Mesenchymal stem cell (in vitro differentiated cells and primary cell): ENCODE measurements at regions not wholly inside any gene's neighbourhood (a gene's known extent, or its start where the extent isn't known, plus 50 kb on each side); places are given as distances from the start of the nearest gene placed in this dataset.

Source experiments
- DNase-seq: peaks from one replicate; pipeline ENCODE4 v3.0.0-alpha.2; 2013
- H2AFZ ChIP-seq: one replicate; pipeline ENCODE4 v1.6.1; 2013; ENCODE audit warnings: low read depth, mild to moderate bottlenecking, control low read depth, inconsistent platforms, low read length, moderate library complexity
- H2AK5ac ChIP-seq: 2 replicates; pipeline ENCODE4 v1.6.1; 2013; ENCODE audit warnings: low read length, moderate library complexity, mild to moderate bottlenecking, inconsistent platforms; ENCODE audit not compliant: severe bottlenecking
- H2BK120ac ChIP-seq: one replicate; pipeline ENCODE4 v1.6.1; 2013; ENCODE audit warnings: low read depth, mild to moderate bottlenecking, inconsistent platforms, low read length, moderate library complexity
- H2BK12ac ChIP-seq, 2 experiments: one replicate each; pipeline ENCODE4 v1.6.1; 2013; ENCODE audit warnings: inconsistent platforms in 2 of 2, low read length in 2 of 2, mild to moderate bottlenecking in 2 of 2, moderate library complexity in 2 of 2, control low read depth in 1 of 2
- H2BK15ac ChIP-seq: one replicate; pipeline ENCODE4 v1.6.1; 2013; ENCODE audit warnings: mild to moderate bottlenecking, low read depth, inconsistent platforms; ENCODE audit not compliant: poor library complexity, severe bottlenecking
- H2BK5ac ChIP-seq: 2 replicates; pipeline ENCODE4 v1.6.1; 2013; ENCODE audit warnings: low read depth, mild to moderate bottlenecking, low read length, control low read depth, inconsistent platforms; ENCODE audit not compliant: poor library complexity, severe bottlenecking
- H3K14ac ChIP-seq, 2 experiments: one replicate each; pipeline ENCODE4 v1.6.1; 2013; ENCODE audit warnings: inconsistent platforms in 2 of 2, low read length in 2 of 2, control low read depth in 1 of 2, mild to moderate bottlenecking in 1 of 2, moderate library complexity in 1 of 2
- H3K18ac ChIP-seq, 2 experiments: one replicate each; pipeline ENCODE4 v1.6.1; 2013; ENCODE audit warnings: inconsistent platforms in 2 of 2, low read length in 2 of 2, control low read depth in 1 of 2, low read depth in 1 of 2, mild to moderate bottlenecking in 1 of 2
- H3K23ac ChIP-seq, 2 experiments: one replicate each; pipeline ENCODE4 v1.6.1; 2013; ENCODE audit warnings: inconsistent platforms in 2 of 2, low read length in 2 of 2, mild to moderate bottlenecking in 2 of 2, moderate library complexity in 2 of 2, control low read depth in 1 of 2
- H3K27ac ChIP-seq: 2 replicates; pipeline ENCODE4 v1.5.1; 2013; ENCODE audit warnings: mild to moderate bottlenecking, moderate library complexity, low read length, control low read depth, inconsistent platforms; ENCODE audit not compliant: poor library complexity, severe bottlenecking
- H3K27me3 ChIP-seq, 2 experiments: 2 replicates each; pipeline versions ENCODE4 v1.6.1 to v1.7.0; 2013; ENCODE audit warnings: low read length in 2 of 2, mild to moderate bottlenecking in 2 of 2, moderate library complexity in 2 of 2, control low read depth in 1 of 2, inconsistent platforms in 1 of 2; ENCODE audit not compliant: control insufficient read depth in 1 of 2, insufficient read depth in 1 of 2
- H3K36me3 ChIP-seq, 2 experiments: 2 replicates each; pipeline versions ENCODE4 v1.6.1 to v1.7.0; 2013; ENCODE audit warnings: low read length in 2 of 2, control low read depth in 1 of 2, inconsistent platforms in 1 of 2, low read depth in 1 of 2, mild to moderate bottlenecking in 1 of 2; ENCODE audit not compliant: insufficient read depth in 2 of 2, control insufficient read depth in 1 of 2
- H3K4ac ChIP-seq, 2 experiments: one replicate each; pipeline ENCODE4 v1.6.1; 2013; ENCODE audit warnings: inconsistent platforms in 2 of 2, low read length in 2 of 2, mild to moderate bottlenecking in 2 of 2, moderate library complexity in 2 of 2, control low read depth in 1 of 2, low read depth in 1 of 2
- H3K4me1 ChIP-seq: 2 replicates; pipeline ENCODE4 v1.6.1; 2013; ENCODE audit warnings: low read depth, low read length, control low read depth; ENCODE audit not compliant: control insufficient read depth, insufficient read depth
- H3K4me2 ChIP-seq: 2 replicates; pipeline ENCODE4 v1.6.1; 2013; ENCODE audit warnings: low read length, mild to moderate bottlenecking, inconsistent platforms; ENCODE audit not compliant: poor library complexity, severe bottlenecking
- H3K4me3 ChIP-seq, 2 experiments: 2 replicates each; pipeline versions ENCODE4 v1.5.1 to v1.7.0; 2013; ENCODE audit warnings: low read length in 2 of 2, mild to moderate bottlenecking in 2 of 2, control low read depth in 1 of 2, low read depth in 1 of 2; ENCODE audit not compliant: insufficient read depth in 1 of 2
- H3K79me1 ChIP-seq: replicated peaks from 2 replicates; pipeline ENCODE4 v1.6.1; 2013; ENCODE audit warnings: mild to moderate bottlenecking, control low read depth, low read length, inconsistent platforms; ENCODE audit not compliant: poor library complexity, severe bottlenecking
- H3K9ac ChIP-seq: 2 replicates; pipeline ENCODE4 v1.7.0; 2013; ENCODE audit warnings: mild to moderate bottlenecking, low read length, moderate library complexity
- H3K9me3 ChIP-seq: 2 replicates; pipeline ENCODE4 v1.7.0; 2013; ENCODE audit warnings: mild to moderate bottlenecking, low read length; ENCODE audit not compliant: control insufficient read depth
- H4K8ac ChIP-seq: one replicate; pipeline ENCODE4 v1.6.1; 2013; ENCODE audit warnings: inconsistent platforms, mild to moderate bottlenecking, low read length, moderate library complexity
- H4K91ac ChIP-seq: one replicate; pipeline ENCODE4 v1.6.1; 2013; ENCODE audit warnings: mild to moderate bottlenecking, low read length, inconsistent platforms
- WGBS: methylation state at CpG from one replicate; pipeline ENCODE4 v1.1.7; 2013; ENCODE audit warnings: mixed read lengths; 5-methylcytosine and 5-hydroxymethylcytosine counted together

DNA sequence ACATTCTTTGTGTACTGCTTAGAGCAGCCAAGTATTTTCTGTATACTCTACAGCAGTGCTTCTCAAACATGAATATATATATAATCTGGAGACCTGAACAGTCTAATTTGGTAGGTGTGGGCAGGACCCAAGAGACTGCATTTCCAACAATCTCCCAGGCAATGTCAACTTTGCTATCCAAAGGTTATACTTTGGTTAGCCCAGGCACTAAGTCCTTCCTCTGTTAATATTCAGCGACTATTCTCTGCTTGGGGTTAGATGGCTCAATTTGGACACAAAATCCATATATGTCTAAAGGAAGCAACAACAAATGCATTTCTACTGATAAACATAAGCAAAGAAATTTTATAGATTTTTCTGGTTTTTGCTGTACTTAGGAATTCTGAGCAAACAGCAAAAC lies 480.0 kb upstream of the RPS6KA3 start:
- H4K91ac ChIP-seq: no peak overlapping the region
- WGBS: no CpG with 5 or more reads among the region's 1 CpG
- H3K14ac ChIP-seq: no peak overlapping the region
- H3K18ac ChIP-seq: no peak overlapping the region
- H2AK5ac ChIP-seq: no peak overlapping the region
- no peaks in the 10 kb centered on the region for H3K4me1 ChIP-seq
- no peak overlapping the region for H2BK120ac ChIP-seq
- no peaks in the 10 kb centered on the region for H3K79me1 ChIP-seq
- H3K27ac ChIP-seq: no peak overlapping the region
- no peaks in the 10 kb centered on the region for H3K27me3 ChIP-seq
- H3K9me3 ChIP-seq: no peaks in the 10 kb centered on the region
- H2BK15ac ChIP-seq: no peak overlapping the region
- no peak overlapping the region for H3K4me2 ChIP-seq
- no peak overlapping the region for H2AFZ ChIP-seq
- H3K36me3 ChIP-seq: no peaks in the 10 kb centered on the region
- H2BK5ac ChIP-seq: no peak overlapping the region
- H2BK12ac ChIP-seq: no peak overlapping the region
- no peak overlapping the region for H3K9ac ChIP-seq
- H3K23ac ChIP-seq: no peak overlapping the region
- H4K8ac ChIP-seq: no peak overlapping the region
- DNase-seq: no peak
- H3K4ac ChIP-seq: no peak overlapping the region
- no peak overlapping the region for H3K4me3 ChIP-seq

DNA sequence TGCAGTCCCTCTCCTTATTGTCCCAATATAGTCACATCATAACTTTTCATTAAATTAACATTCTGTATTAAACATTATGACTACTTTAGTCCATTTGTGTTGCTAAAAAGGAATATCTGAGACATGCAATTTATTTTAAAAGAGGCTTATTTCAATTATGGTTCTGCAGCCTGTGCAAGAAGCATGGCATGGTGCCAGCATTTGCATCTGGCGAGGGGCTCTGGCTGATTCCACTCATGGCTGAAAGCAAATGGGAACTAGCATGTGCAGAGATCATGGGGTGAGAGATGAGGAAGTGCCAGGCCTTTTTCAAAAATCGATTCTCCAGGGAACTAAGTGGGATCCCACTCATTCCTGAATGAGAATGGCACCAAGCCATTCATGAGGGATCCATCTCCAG lies 476.3 kb upstream of the RPS6KA3 start:
- DNase-seq: no peak
- no peaks in the 10 kb centered on the region for H3K36me3 ChIP-seq
- no peak overlapping the region for H2BK5ac ChIP-seq
- no peak overlapping the region for H2AFZ ChIP-seq
- H4K8ac ChIP-seq: no peak overlapping the region
- no peak overlapping the region for H3K27ac ChIP-seq
- H3K4me2 ChIP-seq: no peak overlapping the region
- H3K9me3 ChIP-seq: no peaks in the 10 kb centered on the region
- no peaks in the 10 kb centered on the region for H3K4me1 ChIP-seq
- no peak overlapping the region for H3K14ac ChIP-seq
- no peak overlapping the region for H2BK12ac ChIP-seq
- no peak overlapping the region for H2AK5ac ChIP-seq
- H3K27me3 ChIP-seq: no peaks in the 10 kb centered on the region
- no peak overlapping the region for H2BK15ac ChIP-seq
- H4K91ac ChIP-seq: no peak overlapping the region
- no peak overlapping the region for H2BK120ac ChIP-seq
- H3K9ac ChIP-seq: no peak overlapping the region
- no peaks in the 10 kb centered on the region for H3K79me1 ChIP-seq
- H3K4ac ChIP-seq: no peak overlapping the region
- no peak overlapping the region for H3K23ac ChIP-seq
- 70% methylated on average over 2 of the region's 2 CpGs for WGBS
- H3K18ac ChIP-seq: no peak overlapping the region
- no peak overlapping the region for H3K4me3 ChIP-seq

DNA sequence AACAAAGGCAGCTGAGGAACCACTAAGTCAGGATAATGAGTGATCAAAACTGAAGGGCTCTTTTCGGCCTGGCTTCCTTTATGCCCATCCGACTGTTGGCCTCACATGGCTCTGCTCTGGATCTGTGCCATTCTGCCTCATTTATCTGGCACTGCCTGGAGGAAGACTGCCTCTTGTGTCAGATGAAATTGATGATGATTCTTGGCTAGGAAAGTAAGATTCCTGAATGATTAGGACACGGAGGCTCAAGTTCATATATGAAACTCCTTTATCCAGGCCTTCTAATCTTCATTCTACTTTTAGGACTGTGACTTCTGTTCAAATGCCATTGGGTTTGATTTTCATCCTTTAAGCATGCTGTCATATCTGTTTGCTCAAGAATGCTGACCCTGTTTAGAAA lies 475.4 kb upstream of the RPS6KA3 start:
- Histone ChIP-seq H4K91ac (no peak overlapping the region), H3K4me2 (no peak overlapping the region), H3K4me1 (no peaks in the 10 kb centered on the region), H2BK15ac (no peak overlapping the region), H3K9ac (no peak overlapping the region), H2BK12ac (no peak overlapping the region), H2AFZ (no peak overlapping the region), H3K14ac (no peak overlapping the region), H3K4ac (no peak overlapping the region), H2AK5ac (no peak overlapping the region), H2BK120ac (no peak overlapping the region), H4K8ac (no peak overlapping the region), H3K36me3 (no peaks in the 10 kb centered on the region), H3K79me1 (no peaks in the 10 kb centered on the region), H3K9me3 (no peaks in the 10 kb centered on the region), H3K18ac (no peak overlapping the region), H3K23ac (no peak overlapping the region), H3K4me3 (no peak overlapping the region), H2BK5ac (no peak overlapping the region), H3K27ac (no peak overlapping the region), H3K27me3 (no peaks in the 10 kb centered on the region)
- WGBS: 76% methylated on average over 2 of the region's 3 CpGs
- DNase-seq: no peak

DNA sequence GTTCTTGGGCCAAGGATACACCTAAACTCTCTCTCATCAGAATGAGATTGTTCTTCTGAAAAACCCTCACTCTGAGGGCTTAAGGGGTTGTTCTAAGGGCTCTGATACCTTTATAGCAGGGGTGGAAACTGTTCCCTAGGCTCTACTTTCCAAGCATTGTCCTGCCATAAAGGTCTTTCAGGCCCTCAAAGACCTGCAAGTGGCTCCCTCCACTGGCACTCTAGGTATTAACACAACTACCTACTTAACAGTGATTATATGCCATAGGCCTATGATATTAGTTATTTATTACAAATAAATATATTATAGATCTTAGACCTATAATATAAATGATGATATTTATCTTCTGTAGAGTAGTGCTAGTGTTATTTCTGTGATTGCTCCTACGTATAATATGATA lies 473.7 kb upstream of the RPS6KA3 start:
- H3K4me1 ChIP-seq: no peaks in the 10 kb centered on the region
- no peak overlapping the region for H2BK15ac ChIP-seq
- H3K79me1 ChIP-seq: no peaks in the 10 kb centered on the region
- no peak overlapping the region for H3K27ac ChIP-seq
- WGBS: no CpG with 5 or more reads among the region's 1 CpG
- no peak overlapping the region for H4K91ac ChIP-seq
- H2BK120ac ChIP-seq: no peak overlapping the region
- H3K4ac ChIP-seq: no peak overlapping the region
- DNase-seq: no peak
- H2BK5ac ChIP-seq: no peak overlapping the region
- no peak overlapping the region for H4K8ac ChIP-seq
- no peaks in the 10 kb centered on the region for H3K27me3 ChIP-seq
- H3K36me3 ChIP-seq: no peaks in the 10 kb centered on the region
- no peak overlapping the region for H2AK5ac ChIP-seq
- no peak overlapping the region for H3K23ac ChIP-seq
- no peak overlapping the region for H2AFZ ChIP-seq
- H3K9ac ChIP-seq: no peak overlapping the region
- H3K14ac ChIP-seq: no peak overlapping the region
- H3K18ac ChIP-seq: no peak overlapping the region
- H3K4me3 ChIP-seq: no peak overlapping the region
- no peaks in the 10 kb centered on the region for H3K9me3 ChIP-seq
- no peak overlapping the region for H2BK12ac ChIP-seq
- H3K4me2 ChIP-seq: no peak overlapping the region
